CD4-positive, CD25-positive, alpha-beta regulatory T cell (primary cell): ENCODE measurements at regions not wholly inside any gene's neighbourhood (a gene's known extent, or its start where the extent isn't known, plus 50 kb on each side); places are given as distances from the start of the nearest gene placed in this dataset.
A peak's percentile ranks its signal among the peaks of the same experiment; 100 is the strongest.

ENCODE experiments used
- ATAC-seq, 2 donors: fragments of 150-1000 bp; cut with Tn5 transposase; one replicate each; pipeline ENCODE4 v1.10.0; 2021; ENCODE audit warnings: low read depth in 2 of 2, moderate number of reproducible peaks in 2 of 2, moderate library complexity in 1 of 2
- DNase-seq, 3 donors: peaks; one replicate each; pipeline versions ENCODE4 v3.0.0 to v3.0.0-alpha.2; 2012 to 2022; ENCODE audit warnings: mixed read lengths in 1 of 3
- H3K27ac ChIP-seq: one replicate; pipeline ENCODE4 v1.7.0; 2013; ENCODE audit warnings: mild to moderate bottlenecking, low read length; ENCODE audit not compliant: insufficient read depth, poor library complexity, severe bottlenecking
- H3K27me3 ChIP-seq: one replicate; pipeline ENCODE4 v1.7.0; 2013; ENCODE audit warnings: low read length; ENCODE audit not compliant: control insufficient read depth, insufficient read depth
- H3K36me3 ChIP-seq: one replicate; pipeline ENCODE4 v1.7.0; 2013; ENCODE audit warnings: mild to moderate bottlenecking, low read length, moderate library complexity; ENCODE audit not compliant: control insufficient read depth, insufficient read depth
- H3K4me1 ChIP-seq: 2 replicates; pipeline ENCODE4 v1.7.0; 2013; ENCODE audit warnings: mild to moderate bottlenecking, low read length; ENCODE audit not compliant: insufficient read depth, control insufficient read depth, poor library complexity, severe bottlenecking
- H3K4me3 ChIP-seq: one replicate; pipeline ENCODE4 v1.7.0; 2013; ENCODE audit warnings: low read depth, mild to moderate bottlenecking, low read length, moderate library complexity
- H3K9me3 ChIP-seq, 2 experiments: 1 replicate in 1 of 2; 2 replicates in 1 of 2; pipeline ENCODE4 v1.7.0; 2013; ENCODE audit warnings: low read length in 2 of 2, mild to moderate bottlenecking in 1 of 2, moderate library complexity in 1 of 2; ENCODE audit not compliant: control insufficient read depth in 2 of 2
- H3K27ac Mint-ChIP-seq, 3 donors: one replicate each; pipeline ENCODE4 v1.8.0; 2020 to 2022; ENCODE audit warnings: mild to moderate bottlenecking in 3 of 3, mixed read lengths in 3 of 3, moderate library complexity in 2 of 3
- H3K27me3 Mint-ChIP-seq: one replicate; pipeline ENCODE4 v1.8.0; 2022; ENCODE audit warnings: mild to moderate bottlenecking, mixed read lengths
- H3K36me3 Mint-ChIP-seq: one replicate; pipeline ENCODE4 v1.8.0; 2020; ENCODE audit warnings: mixed read lengths
- H3K4me1 Mint-ChIP-seq, 4 donors: one replicate each; pipeline ENCODE4 v1.8.0; 2020 to 2022; ENCODE audit warnings: mixed read lengths in 4 of 4, mild to moderate bottlenecking in 1 of 4
- H3K4me3 Mint-ChIP-seq, 4 donors: one replicate each; pipeline ENCODE4 v1.8.0; 2020 to 2022; ENCODE audit warnings: mild to moderate bottlenecking in 4 of 4, mixed read lengths in 4 of 4, moderate library complexity in 3 of 4
- H3K9me3 Mint-ChIP-seq, 7 donors: one replicate each; pipeline ENCODE4 v1.8.0; 2020 to 2022; ENCODE audit warnings: mixed read lengths in 7 of 7, mild to moderate bottlenecking in 3 of 7, moderate library complexity in 2 of 7

DNA sequence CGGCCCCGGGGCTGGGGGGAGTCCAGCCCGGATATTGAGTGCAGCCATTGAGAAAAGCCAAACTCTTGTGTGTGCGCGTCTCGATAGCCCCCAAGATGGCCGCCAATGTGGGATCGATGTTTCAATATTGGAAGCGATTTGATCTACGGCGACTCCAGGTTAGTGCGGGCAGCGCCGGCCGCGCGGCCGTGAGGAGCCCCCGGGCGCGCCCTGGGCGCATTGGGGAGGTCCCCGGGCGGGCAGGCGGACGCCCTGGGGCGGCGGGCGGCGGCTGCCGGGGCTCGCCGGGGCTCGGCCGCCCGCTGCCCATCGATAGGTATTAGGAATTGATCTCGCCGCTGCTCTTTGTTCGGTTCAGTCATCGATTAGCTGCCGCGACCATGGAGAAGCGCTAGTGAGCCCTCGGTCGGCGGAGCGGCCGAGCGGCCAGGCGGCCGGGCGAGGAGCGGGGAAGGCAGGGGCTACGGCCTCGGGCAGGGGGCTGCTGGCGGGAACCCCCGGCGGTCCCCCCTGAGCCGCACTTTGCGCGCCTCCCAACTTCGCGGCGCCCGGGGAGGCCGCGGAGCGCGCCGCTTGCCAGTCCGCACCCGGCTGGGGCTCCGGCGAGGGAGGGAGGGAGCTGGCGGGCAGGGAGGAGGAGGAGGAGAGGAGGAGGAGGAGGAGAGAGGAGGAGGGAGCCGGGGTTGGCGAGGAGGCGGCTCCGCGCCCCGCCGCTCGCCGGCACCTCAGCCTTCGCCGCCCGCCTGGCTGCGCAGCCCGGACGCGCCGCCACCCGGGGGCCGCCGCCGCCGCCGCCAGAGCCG lies 113.9 kb upstream of the MYL2 start, which contains the start of gene CUX2:
Gene CUX2, plus strand, starts transcription at position 83 of the 803 bp plus-strand sequence.
- H3K4me1 Mint-ChIP-seq = peaks cover 0 to 33% (median 15%) of the 10 kb centered on the region in 4 donors
- H3K4me3 Mint-ChIP-seq = peak within 1 kb of the TSS in 3 of 4 donors; percentile 73 to 77 (median 76)
- Histone ChIP-seq H3K4me3 (no peak within 1 kb of the TSS), H3K4me1 (peaks cover 30% of the 10 kb centered on the region), H3K27me3 (peaks cover 22% of the 10 kb centered on the region), H3K27ac (no peak within 1 kb of the TSS), H3K36me3 (no peaks in the 10 kb centered on the region), H3K9me3 (no peaks in the 10 kb centered on the region)
- peaks cover 81% of the 10 kb centered on the region for H3K27me3 Mint-ChIP-seq
- DNase-seq (no peak), ATAC-seq (no peak)
- no peaks in the 10 kb centered on the region for H3K9me3 Mint-ChIP-seq
- H3K27ac Mint-ChIP-seq = no peak within 1 kb of the TSS
- H3K36me3 Mint-ChIP-seq = no peaks in the 10 kb centered on the region

DNA sequence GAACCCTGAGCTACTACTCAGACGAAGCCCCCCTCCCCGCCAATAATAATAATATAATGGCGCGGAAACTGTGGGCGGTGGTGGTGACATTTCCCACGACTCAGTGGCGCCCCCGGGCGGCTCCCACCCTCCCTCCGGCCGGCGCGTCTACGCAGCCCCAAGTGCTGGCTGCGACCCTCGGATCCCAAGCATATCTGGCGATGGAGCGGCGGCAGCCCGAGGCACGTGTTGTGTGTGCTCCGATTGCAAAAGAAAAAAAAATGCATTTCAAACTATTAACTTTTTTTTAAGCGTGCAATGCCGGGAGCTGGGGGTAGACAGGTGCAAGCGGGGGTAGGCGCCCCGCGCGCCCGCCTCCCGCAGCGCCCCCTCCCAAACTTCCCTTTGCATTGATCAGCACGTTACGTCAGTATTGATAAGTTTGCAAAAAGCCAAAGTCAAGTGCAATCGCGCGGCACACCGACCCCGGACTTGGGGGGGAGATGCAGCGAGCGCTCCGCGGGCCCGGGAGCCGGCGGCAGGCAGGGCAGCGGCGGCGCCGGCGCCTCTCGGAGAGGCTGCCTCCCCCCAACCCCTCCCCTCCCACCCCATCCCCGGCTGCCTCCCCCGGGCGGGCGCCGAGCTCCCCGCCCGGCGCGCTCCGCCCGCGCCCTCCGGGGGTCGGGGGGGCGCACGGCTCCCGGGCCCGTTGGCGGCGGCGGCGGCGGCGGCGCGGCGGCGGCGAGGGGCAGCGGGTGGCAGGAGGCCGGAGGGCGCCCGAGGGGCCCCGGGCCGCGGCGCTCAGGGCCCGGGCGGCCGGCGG lies 113.1 kb upstream of the MYL2 start:
- Histone ChIP-seq H3K9me3 (no peaks in the 10 kb centered on the region), H3K27ac (no peak overlapping the region), H3K27me3 (peaks cover 27% of the 10 kb centered on the region), H3K4me1 (peaks cover 30% of the 10 kb centered on the region), H3K36me3 (no peaks in the 10 kb centered on the region), H3K4me3 (no peak overlapping the region)
- peaks cover 74% of the 10 kb centered on the region for H3K27me3 Mint-ChIP-seq
- H3K36me3 Mint-ChIP-seq = no peaks in the 10 kb centered on the region
- H3K27ac Mint-ChIP-seq = no peak overlapping the region
- no peak for DNase-seq
- no peaks in the 10 kb centered on the region for H3K9me3 Mint-ChIP-seq
- no peak for ATAC-seq
- H3K4me1 Mint-ChIP-seq = peaks cover 0 to 30% (median 15%) of the 10 kb centered on the region in 4 donors
- H3K4me3 Mint-ChIP-seq = peak overlapping the region in 2 of 4 donors; percentile 52 to 70

DNA sequence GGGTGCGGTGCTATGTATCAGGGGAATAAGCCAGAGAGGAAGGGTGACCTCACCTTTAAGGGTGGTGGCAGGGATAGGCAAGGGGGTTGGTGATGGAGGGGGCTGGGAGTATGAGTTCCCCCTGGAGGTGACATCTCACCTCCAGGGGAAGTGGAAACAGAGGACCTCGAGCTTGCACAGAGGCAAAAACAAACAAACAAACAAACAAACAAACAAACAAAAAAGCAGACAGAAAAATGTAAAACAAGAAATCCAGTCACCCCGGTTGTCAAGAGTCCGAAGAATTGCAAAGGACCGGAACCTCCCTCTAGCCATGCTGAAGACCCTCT lies 112.2 kb upstream of the MYL2 start:
- no peak for ATAC-seq
- H3K9me3 Mint-ChIP-seq = no peaks in the 10 kb centered on the region
- H3K36me3 Mint-ChIP-seq = no peaks in the 10 kb centered on the region
- H3K27ac Mint-ChIP-seq = no peak overlapping the region
- Histone ChIP-seq H3K4me1 (peaks cover 30% of the 10 kb centered on the region), H3K4me3 (no peak overlapping the region), H3K27ac (no peak overlapping the region), H3K27me3 (peaks cover 27% of the 10 kb centered on the region), H3K36me3 (no peaks in the 10 kb centered on the region), H3K9me3 (no peaks in the 10 kb centered on the region)
- DNase-seq = no peak
- peaks cover 0 to 30% (median 15%) of the 10 kb centered on the region in 4 donors for H3K4me1 Mint-ChIP-seq
- peak overlapping the region in 3 of 4 donors; percentile 61 to 76 (median 63) for H3K4me3 Mint-ChIP-seq
- peaks cover 69% of the 10 kb centered on the region for H3K27me3 Mint-ChIP-seq

DNA sequence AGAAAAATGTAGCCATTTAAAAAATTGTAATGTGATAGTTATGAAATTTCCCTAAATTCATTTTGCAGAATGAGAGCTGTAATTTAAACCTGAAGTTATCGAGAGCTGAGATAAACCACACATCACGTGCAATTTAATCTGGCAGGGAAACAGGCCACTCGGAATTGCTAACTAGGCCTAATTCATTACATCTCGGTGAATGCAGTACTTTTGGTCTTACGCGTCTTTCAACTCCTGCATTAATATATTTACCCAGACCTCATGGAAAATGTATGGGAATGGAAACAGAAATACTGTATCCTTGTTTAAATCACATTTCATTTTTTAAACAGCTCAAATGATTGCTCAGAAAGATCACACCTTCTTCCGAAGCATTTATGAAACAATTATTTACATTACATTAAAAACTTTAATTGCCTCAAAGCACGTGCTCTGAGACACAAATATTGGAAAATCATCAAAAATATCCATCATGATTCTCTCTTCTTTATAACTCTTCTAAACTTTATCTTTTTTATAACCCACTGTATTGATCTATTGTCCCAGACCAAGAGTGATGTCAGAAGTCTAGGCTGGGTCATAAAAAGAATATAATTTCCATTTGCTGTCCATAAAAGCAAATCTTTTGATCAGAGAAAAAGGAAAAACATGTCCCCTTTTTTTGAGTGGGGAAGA lies 111.7 kb upstream of the MYL2 start:
- H3K27ac ChIP-seq = no peak overlapping the region
- H3K4me3 ChIP-seq = no peak overlapping the region
- no peak for DNase-seq
- H3K27me3 Mint-ChIP-seq = peaks cover 64% of the 10 kb centered on the region
- H3K4me1 Mint-ChIP-seq = peaks cover 0 to 30% (median 15%) of the 10 kb centered on the region in 4 donors
- no peak overlapping the region for H3K27ac Mint-ChIP-seq
- peaks cover 25% of the 10 kb centered on the region for H3K27me3 ChIP-seq
- no peak for ATAC-seq
- H3K4me3 Mint-ChIP-seq = peak overlapping the region in 3 of 4 donors; percentile 47 to 74 (median 63)
- H3K9me3 Mint-ChIP-seq = no peaks in the 10 kb centered on the region
- no peaks in the 10 kb centered on the region for H3K9me3 ChIP-seq
- no peaks in the 10 kb centered on the region for H3K36me3 Mint-ChIP-seq
- H3K36me3 ChIP-seq = no peaks in the 10 kb centered on the region
- peaks cover 30% of the 10 kb centered on the region for H3K4me1 ChIP-seq

DNA sequence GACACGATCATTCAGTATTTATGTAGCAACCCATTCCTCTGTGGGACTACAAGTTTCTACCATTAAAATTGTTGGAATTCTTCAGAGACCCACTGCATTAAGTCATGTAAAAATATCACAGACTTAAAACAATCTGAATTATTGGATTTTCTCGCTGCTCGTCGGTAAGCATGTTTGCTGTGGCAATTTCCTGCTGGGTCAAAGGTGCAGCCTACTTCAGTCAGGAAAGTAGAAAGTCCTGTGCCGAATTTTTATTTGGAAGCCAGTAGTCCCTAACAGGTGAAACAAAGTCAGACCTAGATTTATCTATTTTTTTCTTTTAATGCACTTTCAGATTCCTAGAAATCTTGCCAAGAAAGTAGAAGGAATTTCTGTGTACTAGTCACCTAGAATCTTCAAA lies 110.4 kb upstream of the MYL2 start:
- H3K9me3 ChIP-seq = no peaks in the 10 kb centered on the region
- Mint-ChIP-seq H3K27ac (no peak overlapping the region), H3K4me3 (no peak overlapping the region), H3K4me1 (peaks cover 0 to 19% (median 11%) of the 10 kb centered on the region in 4 donors), H3K36me3 (no peaks in the 10 kb centered on the region), H3K27me3 (peaks cover 62% of the 10 kb centered on the region), H3K9me3 (no peaks in the 10 kb centered on the region)
- peaks cover 25% of the 10 kb centered on the region for H3K27me3 ChIP-seq
- no peak for ATAC-seq
- no peaks in the 10 kb centered on the region for H3K36me3 ChIP-seq
- no peak overlapping the region for H3K4me3 ChIP-seq
- H3K27ac ChIP-seq = no peak overlapping the region
- peaks cover 22% of the 10 kb centered on the region for H3K4me1 ChIP-seq
- DNase-seq = no peak

DNA sequence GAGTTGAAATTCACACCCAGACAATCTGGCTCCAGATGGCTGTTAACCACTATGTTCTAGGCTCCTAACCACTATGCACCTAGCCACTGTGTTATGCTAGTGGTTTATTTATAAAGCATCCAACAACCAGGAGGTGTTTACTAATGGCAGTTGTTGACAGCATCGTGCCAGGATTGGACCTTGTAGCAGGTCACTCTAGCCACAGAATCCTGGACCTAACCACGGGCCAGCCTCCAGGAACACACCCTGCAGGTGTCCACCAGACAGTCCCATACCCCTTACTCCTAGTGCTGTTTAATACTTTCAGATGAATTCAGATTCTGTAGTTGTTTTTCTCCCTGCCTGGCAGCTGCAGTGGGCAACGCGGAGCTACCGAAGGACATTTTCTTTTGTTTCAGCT lies 109.4 kb upstream of the MYL2 start:
- H3K27me3 ChIP-seq = peaks cover 25% of the 10 kb centered on the region
- H3K4me3 ChIP-seq = no peak overlapping the region
- Mint-ChIP-seq H3K9me3 (no peaks in the 10 kb centered on the region), H3K36me3 (no peaks in the 10 kb centered on the region), H3K27me3 (peaks cover 53% of the 10 kb centered on the region), H3K4me3 (no peak overlapping the region), H3K27ac (no peak overlapping the region), H3K4me1 (peaks cover 0 to 9% (median 6%) of the 10 kb centered on the region in 4 donors)
- H3K9me3 ChIP-seq = no peaks in the 10 kb centered on the region
- no peak overlapping the region for H3K27ac ChIP-seq
- no peaks in the 10 kb centered on the region for H3K36me3 ChIP-seq
- DNase-seq = no peak
- H3K4me1 ChIP-seq = peaks cover 12% of the 10 kb centered on the region
- no peak for ATAC-seq

DNA sequence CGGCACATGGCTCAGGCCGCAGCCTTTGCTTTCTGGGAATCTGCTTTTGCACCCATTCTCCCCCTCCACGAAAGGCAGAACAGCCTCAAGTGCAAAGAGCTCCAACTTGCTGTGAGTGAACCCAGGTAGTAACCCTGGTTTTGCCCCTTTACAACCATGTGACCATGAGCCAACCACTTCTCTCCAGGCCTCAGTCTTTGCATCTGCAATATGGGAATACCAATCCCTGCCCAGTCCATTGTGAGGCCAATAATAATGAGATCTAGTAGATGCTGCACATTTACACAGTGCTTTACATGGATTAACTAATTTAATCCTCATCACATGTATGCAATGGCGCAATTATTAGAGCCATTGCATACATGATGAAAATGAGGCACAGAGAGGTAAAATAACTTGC lies 108.9 kb upstream of the MYL2 start:
- Histone ChIP-seq H3K9me3 (no peaks in the 10 kb centered on the region), H3K27ac (no peak overlapping the region), H3K4me3 (no peak overlapping the region), H3K27me3 (peaks cover 25% of the 10 kb centered on the region), H3K36me3 (no peaks in the 10 kb centered on the region), H3K4me1 (peaks cover 9% of the 10 kb centered on the region)
- no peaks in the 10 kb centered on the region for H3K9me3 Mint-ChIP-seq
- H3K27ac Mint-ChIP-seq = no peak overlapping the region
- H3K4me3 Mint-ChIP-seq = no peak overlapping the region
- no peaks in the 10 kb centered on the region for H3K36me3 Mint-ChIP-seq
- H3K27me3 Mint-ChIP-seq = peaks cover 53% of the 10 kb centered on the region
- ATAC-seq (no peak), DNase-seq (no peak)
- peaks cover 2 to 12% (median 8%) of the 10 kb centered on the region in 4 donors for H3K4me1 Mint-ChIP-seq
